ENCODE measurements at regions not wholly inside any gene's neighbourhood (a gene's known extent, or its start where the extent isn't known, plus 50 kb on each side); places are given as distances from the start of the nearest gene placed in this dataset.

- TF ChIP-seq ZNF569 (CRISPR knock-in tag; IDR thresholded peaks at IDR 0.05; ENCODE audit: borderline replicate concordance) (no peak), POGK (CRISPR knock-in tag; conservative IDR thresholded peaks at IDR 0.05) (no peak; the same call in 1 of the 2 replicates), RXRA (CRISPR knock-in tag; IDR thresholded peaks at IDR 0.05) (peak; percentile 40; the same call in 1 of the 2 replicates), TP53 (CRISPR knock-in tag; conservative IDR thresholded peaks at IDR 0.05) (no peak; the same call in 1 of the 2 replicates), SAFB2 (CRISPR knock-in tag; IDR thresholded peaks at IDR 0.05; ENCODE audit: borderline replicate concordance, low read depth) (no peak), SRY (CRISPR knock-in tag; IDR thresholded peaks at IDR 0.05) (no peak), PHF21A (CRISPR knock-in tag; IDR thresholded peaks at IDR 0.05) (peak; percentile 66), NFKB2 (CRISPR knock-in tag; IDR thresholded peaks at IDR 0.05; ENCODE audit: borderline replicate concordance) (no peak), HNRNPK (IDR thresholded peaks at IDR 0.05; ENCODE audit: low read depth, low read length, poor library complexity, severe bottlenecking) (no peak), BCL3 (CRISPR knock-in tag; IDR thresholded peaks at IDR 0.05) (no peak), NKX3-1 (CRISPR knock-in tag; IDR thresholded peaks at IDR 0.05) (no peak; the same call in 1 of the 2 replicates), HMGA1 (CRISPR knock-in tag; conservative IDR thresholded peaks at IDR 0.05) (no peak), RELA (CRISPR knock-in tag; IDR thresholded peaks at IDR 0.05) (no peak), MAFF (IDR thresholded peaks at IDR 0.05; ENCODE audit: low read depth, low read length) (0 out of 2 replicates have a peak, but pooled peaks have one; percentile 2), GZF1 (CRISPR knock-in tag; IDR thresholded peaks at IDR 0.05) (no peak), U2AF1 (optimal IDR thresholded peaks at IDR 0.05; ENCODE audit: low read depth, low read length) (no peak), MAF1 (CRISPR knock-in tag; IDR thresholded peaks at IDR 0.05; ENCODE audit: borderline replicate concordance) (no peak), ZNF460 (CRISPR knock-in tag; IDR thresholded peaks at IDR 0.05; ENCODE audit: borderline replicate concordance) (no peak), ZNF775 (CRISPR knock-in tag; IDR thresholded peaks at IDR 0.05; ENCODE audit: borderline replicate concordance) (no peak; the same call in 1 of the 2 replicates), MXD1 (CRISPR knock-in tag; IDR thresholded peaks at IDR 0.05) (no peak), ZBTB7A (CRISPR knock-in tag; IDR thresholded peaks at IDR 0.05) (no peak), ZNF512 (CRISPR knock-in tag; IDR thresholded peaks at IDR 0.05) (no peak), BRCA1 (CRISPR knock-in tag; IDR thresholded peaks at IDR 0.05) (no peak), ZNF563 (CRISPR knock-in tag; IDR thresholded peaks at IDR 0.05) (no peak), ZNF546 (CRISPR knock-in tag; conservative IDR thresholded peaks at IDR 0.05) (no peak), PHB2 (IDR thresholded peaks at IDR 0.05; ENCODE audit: partially characterized antibody) (no peak), ZNF329 (CRISPR knock-in tag; IDR thresholded peaks at IDR 0.05; ENCODE audit: low read depth) (no peak)
Observed at GRCh38 chr15:39273717-39274411, 307.0 kb upstream of the THBS1 start (continued).
